Activated CD8-positive, alpha-beta memory T cell treated with anti-CD3 and anti-CD28 coated beads for 36 hours (primary cell): ENCODE measurements at regions not wholly inside any gene's neighbourhood (a gene's known extent, or its start where the extent isn't known, plus 50 kb on each side); places are given as distances from the start of the nearest gene placed in this dataset.
"Not testable (repeated sequence)": the region's sequence is repeated elsewhere in the genome, so short reads cannot be mapped to it uniquely, and the experiment has no call there.

Experiments used
- CTCF ChIA-PET: fragments of 350-600 bp; sonication (Branson Sonifier 250); formaldehyde crosslinking; loops from one replicate; lab custom pipeline; 2021; ENCODE audit warnings: antibody characterized with exemption; lab: Charles Lee
- POLR2A ChIA-PET: fragments of 350-600 bp; sonication (Branson Sonifier 250); formaldehyde crosslinking; loops from one replicate; lab custom pipeline; 2021; ENCODE audit warnings: antibody characterized with exemption; lab: Charles Lee

DNA sequence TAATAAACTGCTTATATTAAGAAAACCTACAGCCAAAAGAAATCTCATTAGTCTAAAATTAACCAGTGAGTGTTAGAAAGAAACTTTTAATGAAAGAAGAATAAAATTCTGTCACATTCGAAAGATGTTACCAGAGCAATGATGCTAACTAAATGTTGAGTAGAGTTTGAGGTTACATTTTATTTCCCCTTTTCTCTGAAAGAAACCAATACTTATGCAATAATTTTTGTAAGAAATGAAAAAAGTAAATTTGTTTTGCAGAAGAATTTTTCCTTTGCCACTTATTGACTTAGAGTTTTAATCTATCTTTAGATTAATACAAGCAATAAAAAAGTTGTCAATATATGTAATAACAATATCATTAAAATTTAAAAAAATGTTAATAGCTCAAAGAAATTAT is 574.0 kb upstream of the GALNTL6 start:
- POLR2A ChIA-PET: no interaction called here
- CTCF ChIA-PET: no interaction called here

DNA sequence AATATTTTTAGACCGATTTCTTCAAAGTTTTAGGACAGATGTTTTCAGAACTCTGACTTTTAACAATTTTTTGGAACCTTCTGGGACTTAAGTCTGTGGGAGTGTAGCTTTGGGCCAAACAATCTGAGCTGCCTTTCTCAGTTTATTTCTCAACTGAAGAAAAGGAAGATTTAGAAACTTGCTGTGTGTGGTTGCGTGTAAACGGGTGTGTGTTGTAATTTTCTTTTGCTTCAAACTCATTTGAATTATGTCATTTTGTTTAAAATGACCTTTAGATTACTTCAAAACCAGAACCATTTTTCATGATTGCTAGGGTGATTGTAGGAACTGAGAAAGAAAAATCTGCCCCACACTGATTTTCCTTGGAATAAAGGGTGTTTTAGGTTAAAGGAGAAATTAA is 577.7 kb upstream of the GALNTL6 start:
- POLR2A ChIA-PET: no interaction called here
- CTCF ChIA-PET: no interaction called here

DNA sequence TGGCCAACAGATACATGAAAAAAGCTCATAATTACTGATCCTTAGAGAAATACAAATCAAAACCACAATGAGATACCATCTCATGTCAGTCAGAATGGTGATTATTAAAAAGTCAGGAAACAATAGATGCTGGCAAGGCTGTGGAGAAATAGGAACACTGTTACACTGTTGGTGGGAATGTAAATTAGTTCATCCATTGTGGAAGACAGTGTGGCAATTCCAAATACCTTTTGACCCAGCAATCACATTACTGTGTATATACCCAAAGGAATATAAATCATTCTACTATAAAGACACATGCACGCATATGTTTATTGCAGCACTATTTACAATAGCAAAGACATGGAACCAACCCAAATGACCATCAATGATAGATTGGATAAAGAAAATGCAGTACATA is 583.9 kb upstream of the GALNTL6 start:
- POLR2A ChIA-PET, CTCF ChIA-PET: not testable (repeated sequence)

DNA sequence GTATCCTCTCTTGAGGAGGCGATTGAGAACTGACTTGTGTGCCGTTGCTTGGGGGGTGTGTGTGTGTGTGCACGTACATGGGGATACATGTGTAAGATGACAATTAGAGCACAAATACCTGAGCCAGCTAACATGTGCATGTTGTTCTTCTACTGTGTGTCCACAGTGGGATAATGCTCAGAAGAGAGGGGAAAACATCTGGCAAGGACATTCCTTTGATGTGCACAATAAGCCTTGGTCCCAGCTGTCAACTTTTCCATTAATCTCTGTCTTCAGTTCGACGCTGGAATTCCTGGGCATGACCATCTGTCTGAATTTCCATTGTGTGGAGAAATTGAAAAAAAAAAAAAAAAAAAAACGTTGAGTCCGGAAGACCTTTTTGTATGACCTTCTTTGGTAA is 592.0 kb upstream of the GALNTL6 start:
- POLR2A ChIA-PET: no interaction called here

DNA sequence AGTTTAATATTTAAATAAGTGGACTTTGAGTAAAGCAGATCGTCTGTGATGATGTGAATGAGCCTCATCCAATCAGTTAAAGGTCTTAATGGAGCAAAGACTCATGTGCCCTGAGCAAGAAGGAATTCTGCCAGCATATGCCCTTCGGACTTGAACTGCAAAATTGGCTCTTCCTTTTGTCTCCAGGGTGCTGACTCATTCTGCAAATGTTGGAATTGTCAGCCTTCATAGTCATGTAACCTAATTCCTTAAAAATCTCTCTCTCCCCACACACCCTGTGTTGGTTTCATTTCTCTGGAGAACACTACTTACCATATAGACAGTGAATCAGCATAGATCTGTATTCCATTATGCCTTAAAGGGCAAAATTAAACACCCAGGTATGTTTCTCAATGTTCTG is 609.8 kb upstream of the GALNTL6 start:
- ChIA-PET POLR2A (no interaction called here), CTCF (no interaction called here)

More for the DNA sequence above, 592.0 kb upstream of the GALNTL6 start:
- CTCF ChIA-PET: no interaction called here

DNA sequence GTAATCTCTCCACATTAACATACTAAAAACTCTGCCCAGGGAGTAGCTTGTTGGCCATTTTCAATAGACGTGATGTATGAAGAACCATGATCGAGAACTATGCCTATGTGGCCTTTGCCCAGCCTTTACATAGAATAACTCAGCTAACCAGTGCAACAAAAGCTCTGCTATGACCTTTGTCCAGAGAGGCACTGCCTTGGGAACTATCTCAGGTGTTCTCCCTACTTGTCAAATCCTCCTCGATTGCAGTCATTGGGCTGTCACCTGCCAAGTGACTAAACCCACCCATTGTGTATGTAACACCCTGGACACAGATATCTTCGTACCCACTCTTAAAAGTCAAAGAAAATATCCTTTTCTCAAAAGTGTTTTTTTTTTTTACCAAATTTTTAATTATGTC is 610.3 kb upstream of the GALNTL6 start:
- ChIA-PET POLR2A (no interaction called here), CTCF (interaction anchor here (0.6 kb wide), 1 partner anchor 80 kb away, joined by 3 read pairs; no protein-coding TSS in a partner anchor)

DNA sequence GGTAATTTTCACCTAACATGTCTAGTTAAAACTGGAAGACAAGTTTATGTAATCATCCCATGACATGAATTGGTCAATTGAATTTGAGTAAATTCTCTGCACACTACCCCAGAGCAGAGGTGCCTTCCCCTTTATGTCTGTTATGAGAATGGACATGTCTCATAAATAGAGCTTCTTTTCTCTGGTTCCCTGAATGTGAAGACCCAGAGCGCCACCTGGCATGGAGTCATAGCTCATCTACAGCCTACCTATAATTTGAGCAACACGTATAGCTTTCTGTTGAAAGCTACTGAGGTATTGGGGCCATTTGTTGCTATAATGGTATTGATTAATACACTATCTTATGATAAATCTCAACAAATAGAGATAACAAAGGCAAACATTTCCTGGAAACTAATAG is 626.5 kb upstream of the GALNTL6 start:
- POLR2A ChIA-PET: no interaction called here
- CTCF ChIA-PET: no interaction called here

DNA sequence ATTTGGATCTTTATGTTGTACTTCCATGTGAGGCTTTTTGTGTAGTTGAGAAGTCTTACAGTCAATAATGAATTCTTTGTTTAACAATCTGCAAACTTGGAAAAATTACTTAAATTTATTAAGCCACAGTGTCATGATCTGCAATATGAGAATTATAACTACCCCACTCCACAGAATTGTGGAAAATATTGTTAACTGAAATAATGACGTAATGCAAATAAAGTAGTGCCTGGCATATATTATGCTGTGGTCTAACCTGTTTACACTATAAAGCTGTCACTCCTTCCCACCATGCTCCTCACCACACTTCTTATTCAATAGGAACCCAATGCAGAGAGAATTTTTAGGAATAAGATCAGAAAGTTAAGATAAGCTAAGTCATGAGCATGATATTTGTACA is 632.1 kb upstream of the GALNTL6 start:
- POLR2A ChIA-PET: no interaction called here
- CTCF ChIA-PET: no interaction called here

DNA sequence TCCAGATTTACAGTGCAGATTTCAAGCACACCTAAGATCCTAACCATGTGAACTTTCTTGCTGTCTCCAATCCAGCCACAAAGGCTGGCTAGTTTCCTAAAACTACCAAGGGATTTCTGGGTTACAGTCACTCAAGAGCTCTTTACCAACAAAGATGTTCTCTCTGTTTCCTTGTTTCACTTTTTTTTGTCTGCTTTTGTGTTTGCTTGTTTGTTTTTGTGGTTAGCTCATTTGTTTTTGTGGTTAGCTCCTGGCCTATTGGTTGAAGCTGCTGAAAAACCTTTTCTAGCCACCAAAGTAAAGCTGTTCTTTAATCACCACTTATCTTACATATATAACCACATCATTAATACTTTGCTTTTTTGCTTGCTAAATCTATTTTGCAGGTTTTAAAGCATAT is 642.5 kb upstream of the GALNTL6 start:
- CTCF ChIA-PET: no interaction called here
- POLR2A ChIA-PET: no interaction called here

DNA sequence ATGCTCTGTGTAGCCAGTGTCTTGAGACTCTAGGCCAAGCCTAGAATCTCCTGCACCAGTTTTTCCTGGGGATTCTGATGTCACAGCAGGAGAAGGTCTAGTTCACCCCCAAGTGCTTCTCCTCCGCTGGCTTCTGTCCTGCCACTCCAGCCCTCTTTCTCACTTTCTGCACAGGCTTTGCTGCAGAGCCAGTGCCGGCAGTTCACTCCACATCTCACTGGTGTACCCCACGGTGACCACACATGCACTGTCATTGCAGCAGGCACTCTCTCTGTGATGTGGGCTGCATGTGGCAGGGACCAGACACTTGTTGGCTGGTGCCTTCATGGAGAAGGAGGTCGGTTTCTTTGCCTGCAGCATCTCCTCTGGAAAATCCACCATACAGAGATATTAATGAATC is 643.8 kb upstream of the GALNTL6 start:
- ChIA-PET POLR2A (no interaction called here), CTCF (no interaction called here)

DNA sequence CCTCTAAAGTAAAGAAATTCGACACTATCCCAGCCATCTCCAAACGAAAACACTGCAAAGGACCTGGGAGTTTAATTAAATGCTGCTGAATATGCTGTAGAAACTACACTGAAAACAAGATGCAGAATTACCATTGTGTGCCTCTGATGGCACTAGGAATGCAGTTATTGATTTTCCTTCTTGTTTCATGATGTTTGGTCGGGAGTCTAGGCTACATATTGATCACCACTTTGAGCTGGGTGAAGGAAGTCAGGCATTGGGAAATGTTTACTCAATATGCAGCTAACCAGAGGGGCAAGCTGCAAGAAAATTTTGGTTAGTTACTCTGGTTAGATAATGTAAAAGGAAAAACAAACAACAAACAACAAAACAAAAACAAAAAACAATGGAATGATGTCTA is 650.7 kb upstream of the GALNTL6 start:
- POLR2A ChIA-PET: no interaction called here
- CTCF ChIA-PET: no interaction called here

DNA sequence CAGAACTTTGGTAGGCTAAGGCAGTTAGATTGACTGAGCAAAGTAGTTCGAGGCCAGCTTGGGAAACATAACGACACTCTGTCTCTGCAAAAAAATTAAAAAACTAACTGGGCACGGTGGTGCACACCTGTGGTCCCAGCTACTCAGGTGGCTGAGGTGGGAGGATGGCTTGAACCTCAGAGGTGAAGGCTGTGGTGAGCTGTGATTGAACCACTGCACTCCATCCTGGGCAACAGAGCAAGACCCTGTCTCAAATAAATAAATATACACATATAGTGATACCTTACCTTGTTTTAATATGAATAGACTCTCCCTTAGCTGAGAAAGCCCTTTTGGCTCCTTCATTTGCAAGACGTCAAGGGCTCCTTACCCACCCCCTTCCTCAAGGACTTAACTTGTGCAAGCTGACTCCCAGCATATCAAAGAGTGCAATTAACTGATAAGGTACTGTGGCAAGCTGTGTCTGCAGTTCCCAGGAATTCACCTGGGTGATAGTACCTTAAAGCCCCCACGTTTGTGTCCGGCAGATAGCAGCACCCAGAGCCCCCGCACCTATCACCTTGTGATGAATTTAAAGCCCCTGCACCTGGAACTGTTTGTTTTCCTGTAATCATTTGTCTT is 655.6 kb upstream of the GALNTL6 start:
- ChIA-PET POLR2A (no interaction called here), CTCF (no interaction called here)

DNA sequence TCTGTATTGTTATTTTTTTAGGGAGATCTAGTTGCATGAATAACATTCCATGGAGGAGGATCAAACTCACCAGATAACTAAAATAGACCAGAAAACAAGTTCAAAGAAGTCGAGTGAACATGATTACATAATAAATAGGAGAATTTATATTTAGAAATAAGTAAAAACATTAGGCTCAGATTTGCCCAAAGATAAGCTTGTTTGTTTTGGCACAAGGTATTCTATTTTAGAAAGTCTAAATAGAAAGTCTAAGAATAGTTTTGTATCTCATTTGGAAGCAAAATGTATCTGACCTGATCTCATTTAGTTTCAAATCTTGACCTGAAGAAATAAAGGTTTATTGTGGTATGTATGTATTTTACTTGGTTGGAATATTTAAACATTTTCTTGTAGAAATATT is 670.6 kb upstream of the GALNTL6 start:
- CTCF ChIA-PET: no interaction called here

DNA sequence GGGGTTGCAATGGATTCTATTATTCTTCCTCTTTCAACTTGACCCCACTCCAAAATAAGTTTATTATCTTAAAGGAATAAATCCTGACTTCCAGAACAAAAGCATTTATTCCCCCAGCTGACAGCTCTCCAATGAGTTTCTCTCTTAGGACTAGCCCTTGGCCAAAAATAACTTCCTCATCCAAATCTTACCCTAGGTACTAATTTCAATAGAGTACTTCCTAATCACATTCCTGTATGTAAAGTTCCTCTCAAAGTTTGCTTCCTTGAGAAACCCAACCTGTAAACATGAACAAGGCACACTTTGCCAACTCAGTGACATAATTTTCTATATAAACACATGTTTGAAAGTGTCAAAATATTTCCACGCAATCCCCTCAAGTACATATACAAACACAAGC is 671.2 kb upstream of the GALNTL6 start:
- ChIA-PET CTCF (no interaction called here), POLR2A (no interaction called here)

More for the DNA sequence above, 670.6 kb upstream of the GALNTL6 start:
- POLR2A ChIA-PET: no interaction called here

DNA sequence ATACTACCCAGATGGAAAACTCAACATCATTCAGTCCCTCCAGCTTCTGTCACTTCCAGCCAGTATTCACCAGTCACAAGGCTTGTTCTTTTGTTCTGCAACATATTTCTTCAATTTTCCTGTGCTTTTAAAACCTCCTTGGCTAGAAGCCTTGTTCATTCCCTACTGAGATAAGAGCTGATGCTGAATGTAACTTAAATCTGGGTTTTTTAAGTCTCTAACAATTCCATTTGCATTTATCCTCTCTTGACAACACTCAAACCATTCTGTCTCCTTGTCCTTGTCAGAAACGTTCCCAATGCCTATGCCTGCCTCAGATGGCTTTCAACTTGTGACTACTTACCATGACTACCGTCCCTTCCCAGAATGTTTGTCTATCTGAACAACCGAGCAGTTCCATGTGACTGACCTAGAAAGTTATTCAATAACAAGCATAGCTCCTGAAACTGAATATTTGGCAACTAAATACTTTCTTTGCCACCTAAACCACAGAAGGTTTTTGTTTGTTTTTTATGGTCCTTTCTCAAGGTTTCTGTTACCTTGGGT is 682.9 kb upstream of the GALNTL6 start:
- ChIA-PET CTCF (no interaction called here), POLR2A (no interaction called here)

DNA sequence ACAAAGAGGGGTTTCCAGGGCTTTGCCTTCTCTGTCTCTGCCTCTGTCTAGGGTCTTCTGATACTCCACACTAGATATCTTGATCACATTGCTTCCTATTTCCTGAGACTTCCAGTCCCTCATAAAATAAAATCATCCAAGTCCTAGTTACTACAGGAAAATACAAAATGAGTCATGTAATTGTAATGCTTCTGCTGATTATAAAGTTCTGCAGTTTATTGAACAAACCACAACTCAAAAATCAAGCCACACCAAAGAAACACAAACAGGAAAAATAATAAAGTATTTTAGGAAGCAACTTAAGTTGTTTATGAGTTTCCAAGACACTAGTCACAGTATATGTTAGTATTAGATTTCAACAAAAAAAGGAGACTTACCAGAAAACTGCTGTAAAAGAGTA is 695.1 kb upstream of the GALNTL6 start:
- ChIA-PET POLR2A (no interaction called here), CTCF (no interaction called here)

DNA sequence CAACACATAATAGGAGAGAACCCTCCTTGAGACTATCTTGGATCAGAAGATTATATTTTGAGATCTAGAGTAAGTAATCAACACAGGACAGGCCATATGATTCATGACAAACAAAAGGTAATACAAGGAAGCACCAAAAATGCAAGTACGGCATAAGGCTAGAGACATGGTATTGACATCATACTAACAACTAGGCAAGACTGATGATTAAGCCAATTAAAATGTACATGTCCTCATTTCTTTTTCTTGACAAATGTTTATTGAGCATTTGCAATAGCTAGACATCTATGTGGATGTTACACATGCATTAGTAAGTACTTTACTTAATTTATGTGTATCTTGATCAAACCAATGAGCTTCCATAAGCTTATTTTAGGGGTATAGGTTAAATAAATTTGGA is 695.7 kb upstream of the GALNTL6 start:
- POLR2A ChIA-PET: no interaction called here
- CTCF ChIA-PET: no interaction called here

DNA sequence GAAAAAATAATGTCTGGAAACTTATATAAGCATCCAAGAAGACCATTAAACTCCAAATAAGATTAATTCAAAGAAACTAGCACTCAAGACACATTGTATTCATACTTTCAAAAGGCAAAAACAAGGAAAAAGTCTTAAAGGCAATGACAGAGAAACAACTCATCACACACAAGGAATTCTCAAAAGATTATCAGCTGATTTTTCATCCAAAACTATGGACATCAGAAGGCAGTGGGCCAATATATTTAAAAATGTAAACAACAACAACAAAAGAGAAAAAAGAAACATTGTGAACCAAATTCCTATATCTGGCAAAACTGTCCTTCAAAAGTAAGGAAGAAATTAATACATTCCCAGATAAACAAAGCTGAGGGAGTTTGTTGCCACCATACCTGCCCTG is 711.4 kb upstream of the GALNTL6 start:
- ChIA-PET CTCF (no interaction called here), POLR2A (no interaction called here)

DNA sequence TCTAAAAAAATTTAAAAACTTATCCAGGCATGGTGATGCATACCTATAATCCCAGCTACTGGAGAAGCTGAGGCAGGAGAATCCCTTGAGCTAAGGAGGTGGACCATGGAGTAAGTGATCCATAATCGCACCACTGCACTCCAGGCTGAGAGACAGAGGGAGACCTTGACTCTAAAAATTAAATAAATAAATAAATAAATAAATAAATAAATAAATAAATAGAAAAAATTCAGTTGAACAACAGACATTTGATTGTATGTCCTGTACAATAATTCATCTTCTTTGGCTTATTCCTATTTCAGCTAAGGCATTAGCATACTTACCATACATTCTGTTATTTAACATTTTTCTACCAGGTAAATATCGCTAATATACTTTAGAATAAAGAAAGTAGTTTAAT is 726.1 kb upstream of the GALNTL6 start:
- POLR2A ChIA-PET: no interaction called here
- CTCF ChIA-PET: no interaction called here

DNA sequence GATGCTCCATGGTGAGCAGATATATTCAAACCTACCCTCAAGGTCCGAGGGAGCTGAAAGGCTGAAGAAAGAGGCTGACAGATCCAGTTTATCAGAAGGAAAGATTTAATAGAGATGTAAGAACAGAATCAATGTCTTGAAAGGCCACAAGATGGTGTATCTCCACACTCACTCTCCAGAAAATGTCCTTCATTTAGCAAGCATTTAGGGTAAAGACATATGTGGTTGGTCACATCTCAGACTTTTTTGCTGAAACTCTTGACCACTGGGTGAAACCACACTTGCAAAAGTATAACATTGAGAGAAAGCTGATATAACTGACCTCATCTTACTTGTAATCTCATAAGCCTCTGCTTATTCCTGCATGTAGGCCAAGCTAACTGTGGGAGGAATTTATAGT is 745.8 kb upstream of the GALNTL6 start:
- ChIA-PET CTCF (no interaction called here), POLR2A (no interaction called here)

DNA sequence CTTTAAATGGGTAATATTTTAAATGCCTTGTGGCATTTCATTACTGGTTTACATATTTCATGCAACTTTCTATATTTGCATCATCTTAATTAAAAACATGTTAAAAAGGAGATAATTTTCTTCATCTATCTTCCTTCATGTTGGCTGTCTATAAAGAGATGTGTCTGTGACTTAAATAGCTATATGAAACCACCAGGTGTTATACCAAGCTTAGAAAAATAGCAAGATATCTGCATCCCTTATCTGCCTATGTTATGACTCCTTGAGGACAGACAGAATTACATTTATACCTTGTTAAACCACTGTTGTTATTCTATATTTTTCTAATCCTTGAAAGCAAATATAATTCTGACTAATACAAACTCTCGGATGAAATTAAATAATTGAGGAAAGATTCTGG is 763.8 kb upstream of the GALNTL6 start:
- POLR2A ChIA-PET: no interaction called here
- CTCF ChIA-PET: no interaction called here

DNA sequence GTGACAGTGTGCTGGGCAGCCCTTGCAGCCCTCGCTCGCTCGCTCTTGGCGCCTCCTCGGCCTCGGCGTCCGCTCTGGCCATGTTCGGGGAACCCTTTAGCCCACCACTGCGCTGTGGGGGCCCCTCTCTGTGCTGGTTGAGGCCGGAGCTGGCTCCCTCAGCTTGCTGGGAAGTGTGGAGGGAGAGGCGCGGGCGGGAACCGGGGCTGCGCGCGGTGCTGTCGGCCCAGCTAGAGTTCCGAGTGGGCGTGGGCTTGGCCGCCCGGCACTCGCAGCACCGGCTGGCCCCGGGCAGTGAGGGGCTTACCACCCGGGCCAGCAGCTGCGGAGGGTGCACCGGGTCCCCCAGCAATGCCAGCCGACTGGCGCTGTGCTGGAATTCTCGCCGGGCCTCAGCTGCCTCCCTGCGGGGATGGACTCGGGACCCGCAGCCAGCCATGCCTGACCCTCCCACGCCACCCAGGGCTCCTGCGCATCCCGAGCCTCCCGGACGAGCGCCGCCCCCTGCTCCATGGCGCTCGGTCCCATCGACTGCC is 770.1 kb upstream of the GALNTL6 start:
- ChIA-PET POLR2A (no interaction called here), CTCF (no interaction called here)
